Muscle layer of colon (tissue), 2 donors: ENCODE measurements at regions not wholly inside any gene's neighbourhood (a gene's known extent, or its start where the extent isn't known, plus 50 kb on each side); places are given as distances from the start of the nearest gene placed in this dataset.

Experiments
- H3K27ac ChIP-seq: one replicate; pipeline ENCODE4 v1.7.0; 2013; ENCODE audit warnings: low read depth, mild to moderate bottlenecking, low read length, moderate library complexity
- H3K27me3 ChIP-seq, 2 donors: one replicate each; pipeline ENCODE4 v1.7.0; 2013; ENCODE audit warnings: low read length in 2 of 2, mild to moderate bottlenecking in 2 of 2; ENCODE audit not compliant: insufficient read depth in 2 of 2, control insufficient read depth in 1 of 2
- H3K36me3 ChIP-seq: one replicate; pipeline ENCODE4 v1.7.0; 2013; ENCODE audit warnings: mild to moderate bottlenecking, low read length; ENCODE audit not compliant: insufficient read depth
- H3K4me1 ChIP-seq: one replicate; pipeline ENCODE4 v1.7.0; 2013; ENCODE audit warnings: mild to moderate bottlenecking, low read length; ENCODE audit not compliant: insufficient read depth
- H3K4me3 ChIP-seq, 2 donors: one replicate each; pipeline ENCODE4 v1.7.0; 2013; ENCODE audit warnings: low read length in 2 of 2, low read depth in 1 of 2, mild to moderate bottlenecking in 1 of 2, moderate library complexity in 1 of 2
- H3K9ac ChIP-seq: one replicate; pipeline ENCODE4 v1.7.0; 2013; ENCODE audit warnings: low read length
- H3K9me3 ChIP-seq: one replicate; pipeline ENCODE4 v1.7.0; 2013; ENCODE audit warnings: mild to moderate bottlenecking, low read length
- donor health status: abdominal sarcoma.
- donor health status: Adenocarcinoma of cecum.

GRCh38 chr10:130427216-130427722, 291.1 kb downstream of the GLRX3 start:
- no peaks in the 10 kb centered on the region for H3K4me1 ChIP-seq
- H3K4me3 ChIP-seq = no peak overlapping the region
- no peaks in the 10 kb centered on the region for H3K36me3 ChIP-seq
- H3K9me3 ChIP-seq = no peaks in the 10 kb centered on the region
- H3K27me3 ChIP-seq = no peaks in the 10 kb centered on the region
- H3K27ac ChIP-seq = no peak overlapping the region
- no peak overlapping the region for H3K9ac ChIP-seq

GRCh38 chr10:130428936-130429335, 292.7 kb downstream of the GLRX3 start:
- Histone ChIP-seq H3K9me3 (no peaks in the 10 kb centered on the region), H3K4me3 (no peak overlapping the region), H3K9ac (no peak overlapping the region), H3K27ac (no peak overlapping the region), H3K4me1 (no peaks in the 10 kb centered on the region), H3K27me3 (no peaks in the 10 kb centered on the region), H3K36me3 (no peaks in the 10 kb centered on the region)

GRCh38 chr10:130429809-130430208, 293.6 kb downstream of the GLRX3 start:
- Histone ChIP-seq H3K36me3 (no peaks in the 10 kb centered on the region), H3K9ac (no peak overlapping the region), H3K9me3 (no peaks in the 10 kb centered on the region), H3K4me3 (no peak overlapping the region), H3K27ac (no peak overlapping the region), H3K27me3 (no peaks in the 10 kb centered on the region), H3K4me1 (no peaks in the 10 kb centered on the region)

- Histone ChIP-seq H3K27me3 (no peaks in the 10 kb centered on the region), H3K9ac (no peak overlapping the region), H3K27ac (no peak overlapping the region), H3K4me3 (no peak overlapping the region), H3K36me3 (no peaks in the 10 kb centered on the region), H3K4me1 (no peaks in the 10 kb centered on the region), H3K9me3 (no peaks in the 10 kb centered on the region)
These were observed 294.1 kb downstream of the GLRX3 start for GRCh38 chr10:130430291-130430690.

GRCh38 chr10:130430852-130431704, 294.9 kb downstream of the GLRX3 start:
- H3K4me1 ChIP-seq = no peaks in the 10 kb centered on the region
- no peaks in the 10 kb centered on the region for H3K36me3 ChIP-seq
- H3K9ac ChIP-seq = no peak overlapping the region
- H3K27me3 ChIP-seq = no peaks in the 10 kb centered on the region
- H3K9me3 ChIP-seq = no peaks in the 10 kb centered on the region
- no peak overlapping the region for H3K27ac ChIP-seq
- H3K4me3 ChIP-seq = no peak overlapping the region

GRCh38 chr10:130432271-130432670, 296.1 kb downstream of the GLRX3 start:
- Histone ChIP-seq H3K27ac (no peak overlapping the region), H3K9ac (no peak overlapping the region), H3K27me3 (no peaks in the 10 kb centered on the region), H3K36me3 (no peaks in the 10 kb centered on the region), H3K4me1 (no peaks in the 10 kb centered on the region), H3K9me3 (no peaks in the 10 kb centered on the region), H3K4me3 (no peak overlapping the region)

GRCh38 chr10:130432850-130433249, 296.7 kb downstream of the GLRX3 start:
- Histone ChIP-seq H3K9me3 (no peaks in the 10 kb centered on the region), H3K36me3 (no peaks in the 10 kb centered on the region), H3K9ac (no peak overlapping the region), H3K27ac (no peak overlapping the region), H3K27me3 (no peaks in the 10 kb centered on the region), H3K4me1 (no peaks in the 10 kb centered on the region), H3K4me3 (no peak overlapping the region)

- Histone ChIP-seq H3K9ac (no peak overlapping the region), H3K36me3 (no peaks in the 10 kb centered on the region), H3K4me1 (no peaks in the 10 kb centered on the region), H3K27ac (no peak overlapping the region), H3K27me3 (no peaks in the 10 kb centered on the region), H3K4me3 (no peak overlapping the region), H3K9me3 (no peaks in the 10 kb centered on the region)
These were observed 298.5 kb downstream of the GLRX3 start for GRCh38 chr10:130434446-130435385.

GRCh38 chr10:130435961-130436360, 299.8 kb downstream of the GLRX3 start:
- H3K9ac ChIP-seq = no peak overlapping the region

GRCh38 chr10:130438861-130439260, 302.7 kb downstream of the GLRX3 start:
- no peak overlapping the region for H3K4me3 ChIP-seq
- H3K27me3 ChIP-seq = no peaks in the 10 kb centered on the region
- no peaks in the 10 kb centered on the region for H3K9me3 ChIP-seq
- H3K27ac ChIP-seq = no peak overlapping the region
- H3K36me3 ChIP-seq = no peaks in the 10 kb centered on the region
- no peaks in the 10 kb centered on the region for H3K4me1 ChIP-seq
- no peak overlapping the region for H3K9ac ChIP-seq

More at GRCh38 chr10:130435961-130436360, 299.8 kb downstream of the GLRX3 start:
- Histone ChIP-seq H3K27me3 (no peaks in the 10 kb centered on the region), H3K9me3 (no peaks in the 10 kb centered on the region), H3K4me1 (no peaks in the 10 kb centered on the region), H3K4me3 (no peak overlapping the region), H3K27ac (no peak overlapping the region), H3K36me3 (no peaks in the 10 kb centered on the region)

- H3K4me1 ChIP-seq = no peaks in the 10 kb centered on the region
- no peak overlapping the region for H3K9ac ChIP-seq
- no peaks in the 10 kb centered on the region for H3K36me3 ChIP-seq
- H3K9me3 ChIP-seq = no peaks in the 10 kb centered on the region
- H3K4me3 ChIP-seq = no peak overlapping the region
- no peaks in the 10 kb centered on the region for H3K27me3 ChIP-seq
- H3K27ac ChIP-seq = no peak overlapping the region
These were observed 303.6 kb downstream of the GLRX3 start for GRCh38 chr10:130439766-130440165.
